Panc1 (cell line): ENCODE measurements at regions not wholly inside any gene's neighbourhood (a gene's known extent, or its start where the extent isn't known, plus 50 kb on each side); places are given as distances from the start of the nearest gene placed in this dataset.

Source experiments
- ATAC-seq: fragments of 200-7000 bp; cut with Tn5 transposase; 2 replicates; pipeline ENCODE4 v1.9.1; 2020; ENCODE audit warnings: mild to moderate bottlenecking, moderate library complexity
- BruUV-seq: library from RNA; stranded (reverse); fragments of 400-500 nt; replicated peaks from 2 replicates; lab custom pipeline; 2021; lab: Mats Ljungman, UMichigan
- CTCF ChIA-PET: fragments of 300-600 bp; sonication (Branson Sonifier 250); formaldehyde crosslinking; loops from one replicate; lab custom pipeline; 2022; ENCODE audit warnings: antibody characterized with exemption; lab: Charles Lee
- POLR2A ChIA-PET: fragments of 300-600 bp; sonication (Branson Sonifier 250); formaldehyde crosslinking; loops from one replicate; lab custom pipeline; 2022; ENCODE audit warnings: antibody characterized with exemption; lab: Charles Lee
- DNase-seq: peaks from one replicate; pipeline ENCODE4 v3.0.0-alpha.2; 2010; ENCODE audit warnings: low read depth, low spot score
- H3K27ac ChIP-seq: 2 replicates; pipeline ENCODE4 v1.5.1; 2011; ENCODE audit warnings: mild to moderate bottlenecking, low read length, inconsistent platforms
- H3K27me3 ChIP-seq: fragments of 200-500 bp; sonication (Bioruptor generic); 2 replicates; pipeline ENCODE4 v1.6.0; 2014; ENCODE audit warnings: low read length, inconsistent platforms; ENCODE audit not compliant: control insufficient read depth, insufficient read depth
- H3K36me3 ChIP-seq: fragments of 200-500 bp; sonication (Bioruptor generic); 2 replicates; pipeline ENCODE4 v1.5.1; 2014; ENCODE audit warnings: inconsistent platforms, mild to moderate bottlenecking, low read length, moderate library complexity; ENCODE audit not compliant: control insufficient read depth, insufficient read depth
- H3K4me1 ChIP-seq: 2 replicates; pipeline ENCODE4 v1.5.1; 2011; ENCODE audit warnings: inconsistent platforms, mild to moderate bottlenecking, low read length, moderate library complexity; ENCODE audit not compliant: control insufficient read depth, insufficient read depth
- H3K4me3 ChIP-seq, 2 experiments: 2 replicates each; pipeline ENCODE4 v1.5.1; 2011 to 2012; ENCODE audit warnings: low read depth in 2 of 2, low read length in 2 of 2, mild to moderate bottlenecking in 2 of 2, inconsistent platforms in 1 of 2, moderate library complexity in 1 of 2
- H3K9me3 ChIP-seq: fragments of 200-500 bp; sonication (Bioruptor generic); 2 replicates; pipeline ENCODE4 v1.5.1; 2014; ENCODE audit warnings: low read depth, mild to moderate bottlenecking, inconsistent platforms, low read length, moderate library complexity; ENCODE audit not compliant: control insufficient read depth, insufficient read depth
- POLR2AphosphoS5 ChIP-seq: IDR thresholded peaks from 2 replicates; pipeline ENCODE4 v1.6.1; 2012; ENCODE audit warnings: mild to moderate bottlenecking, low read depth, low read length, moderate library complexity
- SIN3A ChIP-seq: IDR thresholded peaks from 2 replicates; pipeline ENCODE4 v1.6.1; 2012; ENCODE audit warnings: low read depth, mild to moderate bottlenecking, low read length, moderate library complexity, borderline replicate concordance; ENCODE audit not compliant: insufficient read depth
- TCF7L2 ChIP-seq: IDR thresholded peaks from 2 replicates; pipeline ENCODE4 v1.6.1; 2011; ENCODE audit warnings: mild to moderate bottlenecking, low read depth, low read length, inconsistent platforms
- in situ Hi-C: cut with HindIII; loops from 2 replicates; pipeline ENCODE4 v1.10.0; 2016; ENCODE audit warnings: low sequenced_read_pairs, low pct_unique_long_range_greater_than_20kb
- intact Hi-C: fragments of 100-400 bp; cut with micrococcal nuclease; formaldehyde crosslinking; loops from one replicate; pipeline ENCODE4 v1.10.0; 2022; ENCODE audit not compliant: unreplicated experiment
- TF ChIP-seq, protein P1 (sequence below), 2 experiments: IDR thresholded peaks; 2 replicates each; pipeline ENCODE4 v1.6.1; 2011 to 2012; ENCODE audit warnings: low read depth in 2 of 2, control low read depth in 1 of 2, low read length in 1 of 2, mild to moderate bottlenecking in 1 of 2, moderate library complexity in 1 of 2; ENCODE audit not compliant: insufficient read depth in 1 of 2
- TF ChIP-seq, protein P2 (sequence below): fragments of 450-650 bp; IDR thresholded peaks from 2 replicates; pipeline ENCODE4 v1.5.1; 2017; ENCODE audit warnings: mild to moderate bottlenecking

DNA sequence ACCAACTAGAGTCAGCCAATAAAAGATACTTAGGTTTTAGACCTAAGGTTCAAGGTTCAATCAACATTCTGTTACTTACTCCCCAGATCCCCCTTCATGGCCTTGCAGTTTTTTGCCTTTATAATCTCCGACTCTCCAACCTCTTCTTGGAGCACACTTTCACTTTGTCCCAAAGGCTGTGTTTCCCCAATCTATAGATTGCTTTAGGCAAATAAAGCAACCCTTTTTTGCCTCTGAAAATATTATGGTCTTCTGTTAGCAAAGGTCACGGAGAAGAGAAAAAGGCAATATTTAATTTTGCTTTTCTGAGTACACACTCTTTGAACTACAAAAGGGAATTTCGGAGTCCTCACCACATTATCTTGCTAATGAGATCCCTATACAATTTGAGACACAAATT, 268.1 kb downstream of the PLOD2 start:
- intact Hi-C loops: no loop called here
- Histone ChIP-seq H3K27ac (no peak overlapping the region), H3K4me1 (no peaks in the 10 kb centered on the region), H3K36me3 (no peaks in the 10 kb centered on the region), H3K27me3 (no peaks in the 10 kb centered on the region), H3K4me3 (no peak overlapping the region), H3K9me3 (no peaks in the 10 kb centered on the region)
- ChIA-PET POLR2A (no interaction called here), CTCF (no interaction called here)
- BruUV-seq: no TSS peak
- no peak for DNase-seq
- in situ Hi-C loops: no loop called here
- TF ChIP-seq, protein P1, sequence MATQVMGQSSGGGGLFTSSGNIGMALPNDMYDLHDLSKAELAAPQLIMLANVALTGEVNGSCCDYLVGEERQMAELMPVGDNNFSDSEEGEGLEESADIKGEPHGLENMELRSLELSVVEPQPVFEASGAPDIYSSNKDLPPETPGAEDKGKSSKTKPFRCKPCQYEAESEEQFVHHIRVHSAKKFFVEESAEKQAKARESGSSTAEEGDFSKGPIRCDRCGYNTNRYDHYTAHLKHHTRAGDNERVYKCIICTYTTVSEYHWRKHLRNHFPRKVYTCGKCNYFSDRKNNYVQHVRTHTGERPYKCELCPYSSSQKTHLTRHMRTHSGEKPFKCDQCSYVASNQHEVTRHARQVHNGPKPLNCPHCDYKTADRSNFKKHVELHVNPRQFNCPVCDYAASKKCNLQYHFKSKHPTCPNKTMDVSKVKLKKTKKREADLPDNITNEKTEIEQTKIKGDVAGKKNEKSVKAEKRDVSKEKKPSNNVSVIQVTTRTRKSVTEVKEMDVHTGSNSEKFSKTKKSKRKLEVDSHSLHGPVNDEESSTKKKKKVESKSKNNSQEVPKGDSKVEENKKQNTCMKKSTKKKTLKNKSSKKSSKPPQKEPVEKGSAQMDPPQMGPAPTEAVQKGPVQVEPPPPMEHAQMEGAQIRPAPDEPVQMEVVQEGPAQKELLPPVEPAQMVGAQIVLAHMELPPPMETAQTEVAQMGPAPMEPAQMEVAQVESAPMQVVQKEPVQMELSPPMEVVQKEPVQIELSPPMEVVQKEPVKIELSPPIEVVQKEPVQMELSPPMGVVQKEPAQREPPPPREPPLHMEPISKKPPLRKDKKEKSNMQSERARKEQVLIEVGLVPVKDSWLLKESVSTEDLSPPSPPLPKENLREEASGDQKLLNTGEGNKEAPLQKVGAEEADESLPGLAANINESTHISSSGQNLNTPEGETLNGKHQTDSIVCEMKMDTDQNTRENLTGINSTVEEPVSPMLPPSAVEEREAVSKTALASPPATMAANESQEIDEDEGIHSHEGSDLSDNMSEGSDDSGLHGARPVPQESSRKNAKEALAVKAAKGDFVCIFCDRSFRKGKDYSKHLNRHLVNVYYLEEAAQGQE (IDR thresholded peaks at IDR 0.05; ENCODE audit: insufficient read depth in 1 of 2, low read depth in 2 of 2, low read length in 1 of 2): no peak
- TF ChIP-seq TCF7L2 (no peak), SIN3A (no peak), POLR2AphosphoS5 (no peak)
- TF ChIP-seq, protein P2, sequence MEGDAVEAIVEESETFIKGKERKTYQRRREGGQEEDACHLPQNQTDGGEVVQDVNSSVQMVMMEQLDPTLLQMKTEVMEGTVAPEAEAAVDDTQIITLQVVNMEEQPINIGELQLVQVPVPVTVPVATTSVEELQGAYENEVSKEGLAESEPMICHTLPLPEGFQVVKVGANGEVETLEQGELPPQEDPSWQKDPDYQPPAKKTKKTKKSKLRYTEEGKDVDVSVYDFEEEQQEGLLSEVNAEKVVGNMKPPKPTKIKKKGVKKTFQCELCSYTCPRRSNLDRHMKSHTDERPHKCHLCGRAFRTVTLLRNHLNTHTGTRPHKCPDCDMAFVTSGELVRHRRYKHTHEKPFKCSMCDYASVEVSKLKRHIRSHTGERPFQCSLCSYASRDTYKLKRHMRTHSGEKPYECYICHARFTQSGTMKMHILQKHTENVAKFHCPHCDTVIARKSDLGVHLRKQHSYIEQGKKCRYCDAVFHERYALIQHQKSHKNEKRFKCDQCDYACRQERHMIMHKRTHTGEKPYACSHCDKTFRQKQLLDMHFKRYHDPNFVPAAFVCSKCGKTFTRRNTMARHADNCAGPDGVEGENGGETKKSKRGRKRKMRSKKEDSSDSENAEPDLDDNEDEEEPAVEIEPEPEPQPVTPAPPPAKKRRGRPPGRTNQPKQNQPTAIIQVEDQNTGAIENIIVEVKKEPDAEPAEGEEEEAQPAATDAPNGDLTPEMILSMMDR: no peak
- ATAC-seq: no peak

DNA sequence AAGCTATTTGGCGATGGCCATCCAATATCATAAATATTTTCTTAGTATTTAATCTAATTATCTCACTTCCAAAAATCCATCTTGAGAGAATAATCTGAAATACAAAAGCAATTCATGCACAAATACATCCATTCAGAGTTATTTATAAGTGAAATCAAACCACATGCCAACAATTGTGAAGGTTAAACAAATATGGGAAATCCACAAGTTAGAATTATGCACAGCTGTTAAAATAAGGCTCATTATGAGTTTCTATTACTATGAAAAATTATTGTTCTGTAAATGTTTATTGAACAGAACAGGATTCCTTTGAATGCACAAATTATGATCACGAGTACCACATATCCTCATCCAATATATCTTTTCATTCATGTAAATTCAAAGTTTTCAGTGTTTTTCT, 267.7 kb downstream of the PLOD2 start:
- Histone ChIP-seq H3K27me3 (no peaks in the 10 kb centered on the region), H3K4me1 (no peaks in the 10 kb centered on the region), H3K36me3 (no peaks in the 10 kb centered on the region), H3K4me3 (no peak overlapping the region), H3K9me3 (no peaks in the 10 kb centered on the region), H3K27ac (no peak overlapping the region)
- ChIA-PET CTCF (no interaction called here), POLR2A (no interaction called here)
- in situ Hi-C loops (no loop called here), intact Hi-C loops (no loop called here)
- ATAC-seq: no peak
- no peak for DNase-seq
- TF ChIP-seq, protein P2: no peak
- TF ChIP-seq TCF7L2 (no peak), SIN3A (no peak), POLR2AphosphoS5 (no peak)
- TF ChIP-seq, protein P1 (IDR thresholded peaks at IDR 0.05; ENCODE audit: insufficient read depth in 1 of 2, low read depth in 2 of 2, low read length in 1 of 2): no peak
- BruUV-seq: no TSS peak
